ENCODE measurements at regions not wholly inside any gene's neighbourhood (a gene's known extent, or its start where the extent isn't known, plus 50 kb on each side); places are given as distances from the start of the nearest gene placed in this dataset.

- TF ChIP-seq, protein P1, sequence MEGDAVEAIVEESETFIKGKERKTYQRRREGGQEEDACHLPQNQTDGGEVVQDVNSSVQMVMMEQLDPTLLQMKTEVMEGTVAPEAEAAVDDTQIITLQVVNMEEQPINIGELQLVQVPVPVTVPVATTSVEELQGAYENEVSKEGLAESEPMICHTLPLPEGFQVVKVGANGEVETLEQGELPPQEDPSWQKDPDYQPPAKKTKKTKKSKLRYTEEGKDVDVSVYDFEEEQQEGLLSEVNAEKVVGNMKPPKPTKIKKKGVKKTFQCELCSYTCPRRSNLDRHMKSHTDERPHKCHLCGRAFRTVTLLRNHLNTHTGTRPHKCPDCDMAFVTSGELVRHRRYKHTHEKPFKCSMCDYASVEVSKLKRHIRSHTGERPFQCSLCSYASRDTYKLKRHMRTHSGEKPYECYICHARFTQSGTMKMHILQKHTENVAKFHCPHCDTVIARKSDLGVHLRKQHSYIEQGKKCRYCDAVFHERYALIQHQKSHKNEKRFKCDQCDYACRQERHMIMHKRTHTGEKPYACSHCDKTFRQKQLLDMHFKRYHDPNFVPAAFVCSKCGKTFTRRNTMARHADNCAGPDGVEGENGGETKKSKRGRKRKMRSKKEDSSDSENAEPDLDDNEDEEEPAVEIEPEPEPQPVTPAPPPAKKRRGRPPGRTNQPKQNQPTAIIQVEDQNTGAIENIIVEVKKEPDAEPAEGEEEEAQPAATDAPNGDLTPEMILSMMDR (IDR thresholded peaks at IDR 0.05) = no peak
- TF ChIP-seq POLR2AphosphoS5 (IDR thresholded peaks at IDR 0.05) (no peak), EP300 (IDR thresholded peaks at IDR 0.05) (no peak)
Measured at GRCh38 chr20:17872959-17873358, 95.6 kb downstream of the SNX5 start.

Measured in suprapubic skin (tissue), 4 donors.